H9 (cell line): ENCODE measurements at regions not wholly inside any gene's neighbourhood (a gene's known extent, or its start where the extent isn't known, plus 50 kb on each side); places are given as distances from the start of the nearest gene placed in this dataset.

ENCODE experiments used
- DNase-seq: peaks from one replicate; pipeline ENCODE4 v3.0.0-alpha.2; 2017
- H2AFZ ChIP-seq: one replicate; pipeline ENCODE4 v1.6.1; 2013; ENCODE audit warnings: mild to moderate bottlenecking, low read length, control low read depth, moderate library complexity
- H2AK5ac ChIP-seq: 2 replicates; pipeline ENCODE4 v1.6.1; 2013; ENCODE audit warnings: low read length, control low read depth, mixed read lengths; ENCODE audit not compliant: insufficient read length
- H2BK120ac ChIP-seq: one replicate; pipeline ENCODE4 v1.6.1; 2013; ENCODE audit warnings: low read depth, mild to moderate bottlenecking, low read length, control low read depth, inconsistent platforms; ENCODE audit not compliant: poor library complexity, severe bottlenecking
- H2BK12ac ChIP-seq: 2 replicates; pipeline ENCODE4 v1.6.1; 2013; ENCODE audit warnings: low read length, control low read depth, mixed read lengths, low read depth; ENCODE audit not compliant: insufficient read length
- H2BK15ac ChIP-seq: 2 replicates; pipeline ENCODE4 v1.6.1; 2013; ENCODE audit warnings: low read depth, low read length, control low read depth
- H2BK20ac ChIP-seq: one replicate; pipeline ENCODE4 v1.6.1; 2013; ENCODE audit warnings: low read depth, mild to moderate bottlenecking, low read length, control low read depth, inconsistent platforms; ENCODE audit not compliant: poor library complexity, severe bottlenecking
- H2BK5ac ChIP-seq: 2 replicates; pipeline ENCODE4 v1.6.1; 2013; ENCODE audit warnings: low read length, control low read depth, mixed read lengths; ENCODE audit not compliant: insufficient read length
- H3K14ac ChIP-seq: 2 replicates; pipeline ENCODE4 v1.6.1; 2013; ENCODE audit warnings: low read length, control low read depth; ENCODE audit not compliant: insufficient read depth
- H3K18ac ChIP-seq: 2 replicates; pipeline ENCODE4 v1.6.1; 2013; ENCODE audit warnings: low read depth, mild to moderate bottlenecking, mixed read lengths, low read length, control low read depth; ENCODE audit not compliant: insufficient read length
- H3K23ac ChIP-seq: 2 replicates; pipeline ENCODE4 v1.6.1; 2013; ENCODE audit warnings: low read length, control low read depth, mixed read lengths, low read depth; ENCODE audit not compliant: insufficient read length
- H3K23me2 ChIP-seq: 2 replicates; pipeline ENCODE4 v1.6.1; 2013; ENCODE audit warnings: low read depth, mild to moderate bottlenecking, mixed read lengths, low read length, control low read depth; ENCODE audit not compliant: insufficient read length, poor library complexity, severe bottlenecking
- H3K27ac ChIP-seq: 2 replicates; pipeline ENCODE4 v1.5.1; 2013; ENCODE audit warnings: low read length, control low read depth, mixed read lengths, low read depth; ENCODE audit not compliant: insufficient read length
- H3K27me3 ChIP-seq: 2 replicates; pipeline ENCODE4 v1.6.1; 2013; ENCODE audit warnings: low read length, control low read depth, inconsistent platforms; ENCODE audit not compliant: insufficient read depth
- H3K4ac ChIP-seq: 2 replicates; pipeline ENCODE4 v1.6.1; 2013; ENCODE audit warnings: low read depth, mild to moderate bottlenecking, control low read depth, inconsistent platforms, low read length, moderate library complexity
- H3K4me1 ChIP-seq: 2 replicates; pipeline ENCODE4 v1.6.1; 2013; ENCODE audit warnings: low read length, control low read depth, inconsistent platforms; ENCODE audit not compliant: insufficient read depth
- H3K4me2 ChIP-seq: 2 replicates; pipeline ENCODE4 v1.6.1; 2013; ENCODE audit warnings: low read length, control low read depth, mixed read lengths; ENCODE audit not compliant: insufficient read length, insufficient read depth
- H3K56ac ChIP-seq: 2 replicates; pipeline ENCODE4 v1.6.1; 2013; ENCODE audit warnings: low read depth, mild to moderate bottlenecking, mixed read lengths, low read length, control low read depth; ENCODE audit not compliant: insufficient read length
- H3K79me1 ChIP-seq: 2 replicates; pipeline ENCODE4 v1.6.1; 2013; ENCODE audit warnings: low read depth, mild to moderate bottlenecking, moderate library complexity, low read length, control low read depth, inconsistent platforms; ENCODE audit not compliant: insufficient read depth, poor library complexity, severe bottlenecking
- H3K79me2 ChIP-seq: 2 replicates; pipeline ENCODE4 v1.6.1; 2013; ENCODE audit warnings: low read length, control low read depth, inconsistent platforms; ENCODE audit not compliant: insufficient read depth
- H3K9ac ChIP-seq: 2 replicates; pipeline ENCODE4 v1.6.1; 2013; ENCODE audit warnings: low read length, control low read depth, mixed read lengths; ENCODE audit not compliant: insufficient read length; ENCODE audit errors: extremely low read depth
- H3K9me3 ChIP-seq: one replicate; pipeline ENCODE4 v1.6.1; 2013; ENCODE audit warnings: low read depth, low read length, inconsistent platforms; ENCODE audit not compliant: control insufficient read depth
- H3T11ph ChIP-seq: one replicate; pipeline ENCODE4 v1.6.1; 2013; ENCODE audit warnings: mild to moderate bottlenecking, low read length, control low read depth, inconsistent platforms
- H4K20me1 ChIP-seq: one replicate; pipeline ENCODE4 v1.6.1; 2013; ENCODE audit not compliant: control insufficient read depth, insufficient read length, insufficient read depth
- H4K5ac ChIP-seq: 2 replicates; pipeline ENCODE4 v1.6.1; 2013; ENCODE audit warnings: low read depth, mild to moderate bottlenecking, mixed read lengths, low read length, control low read depth; ENCODE audit not compliant: insufficient read length
- H4K8ac ChIP-seq: replicated peaks from 2 replicates; pipeline ENCODE4 v1.6.1; 2013; ENCODE audit warnings: low read length, control low read depth, mixed read lengths, low read depth; ENCODE audit not compliant: insufficient read length
- H4K91ac ChIP-seq: 2 replicates; pipeline ENCODE4 v1.6.1; 2013; ENCODE audit warnings: low read depth, mild to moderate bottlenecking, moderate library complexity, mixed read lengths, low read length, control low read depth; ENCODE audit not compliant: insufficient read length
- H3K27ac Mint-ChIP-seq, 3 experiments: 2 replicates in 2 of 3; 3 replicates in 1 of 3; pipeline ENCODE4 v1.8.0; 2020 to 2021; ENCODE audit warnings: mixed read lengths in 3 of 3, mild to moderate bottlenecking in 1 of 3, moderate library complexity in 1 of 3
- H3K27me3 Mint-ChIP-seq: 2 replicates; pipeline ENCODE4 v1.8.0; 2021; ENCODE audit warnings: low read depth, mild to moderate bottlenecking, moderate library complexity, mixed read lengths
- H3K36me3 Mint-ChIP-seq, 3 experiments: 2 replicates in 2 of 3; 3 replicates in 1 of 3; pipeline ENCODE4 v1.8.0; 2020 to 2021; ENCODE audit warnings: low read depth in 3 of 3, mixed read lengths in 3 of 3; ENCODE audit not compliant: insufficient read depth in 1 of 3
- H3K4me1 Mint-ChIP-seq, 2 experiments: 2 replicates each; pipeline ENCODE4 v1.8.0; 2020; ENCODE audit warnings: mixed read lengths in 2 of 2
- H3K4me3 Mint-ChIP-seq, 2 experiments: 2 replicates in 1 of 2; 3 replicates in 1 of 2; pipeline ENCODE4 v1.8.0; 2020 to 2021; ENCODE audit warnings: mild to moderate bottlenecking in 2 of 2, mixed read lengths in 2 of 2, moderate library complexity in 1 of 2
- H3K9me3 Mint-ChIP-seq, 2 experiments: 2 replicates in 1 of 2; 3 replicates in 1 of 2; pipeline ENCODE4 v1.8.0; 2020; ENCODE audit warnings: mild to moderate bottlenecking in 2 of 2, mixed read lengths in 2 of 2, moderate library complexity in 1 of 2
- CTCF ChIP-seq: fragments of 200-600 bp; sonication (generic); conservative IDR thresholded peaks from 3 replicates; pipeline ENCODE4 v1.8.0; 2021; ENCODE audit warnings: antibody characterized with exemption, mild to moderate bottlenecking
- WGBS: extraction: QIAGEN DNeasy Blood & Tissue Kit; methylation state at CpG from one replicate; pipeline ENCODE4 v1.1.7; 2013; ENCODE audit warnings: missing lambda C conversion rate, low lambda C conversion rate, mixed read lengths; ENCODE audit not compliant: insufficient read length; ENCODE audit errors: extremely low coverage; 5-methylcytosine and 5-hydroxymethylcytosine counted together

- Histone ChIP-seq H2AFZ (no peak overlapping the region), H3K4me2 (no peak overlapping the region), H3T11ph (no peak overlapping the region), H3K23ac (no peak overlapping the region), H3K4me1 (no peaks in the 10 kb centered on the region), H3K9me3 (no peaks in the 10 kb centered on the region), H3K27ac (no peak overlapping the region), H4K5ac (no peak overlapping the region), H2BK5ac (no peak overlapping the region), H2BK120ac (no peak overlapping the region), H3K14ac (no peak overlapping the region), H4K20me1 (no peaks in the 10 kb centered on the region), H3K27me3 (no peaks in the 10 kb centered on the region), H3K56ac (no peak overlapping the region), H3K4ac (no peak overlapping the region), H2BK20ac (no peak overlapping the region), H3K18ac (no peak overlapping the region), H3K9ac (no peak overlapping the region), H4K91ac (no peak overlapping the region), H2AK5ac (no peak overlapping the region), H4K8ac (no peak overlapping the region), H3K79me1 (no peaks in the 10 kb centered on the region), H3K79me2 (no peaks in the 10 kb centered on the region), H2BK15ac (no peak overlapping the region), H2BK12ac (no peak overlapping the region), H3K23me2 (no peaks in the 10 kb centered on the region)
- DNase-seq, result no peak
- peaks cover 0 to 4% of the 10 kb centered on the region in 2 experiments; a peak in 1 of 4 replicates for H3K4me1 Mint-ChIP-seq
- TF ChIP-seq CTCF, result no peak
- peaks cover 3% of the 10 kb centered on the region for H3K27me3 Mint-ChIP-seq
- H3K27ac Mint-ChIP-seq, result no peak overlapping the region
- H3K9me3 Mint-ChIP-seq, result no peaks in the 10 kb centered on the region; a peak in 1 of 5 replicates
- H3K36me3 Mint-ChIP-seq, result no peaks in the 10 kb centered on the region
- WGBS, result no CpG with 5 or more reads among the region's 10 CpGs
- no peak overlapping the region for H3K4me3 Mint-ChIP-seq
These were observed 453.3 kb upstream of the SALL3 start for GRCh38 chr18:78526275-78526674.
